GM12864 (cell line): ENCODE measurements at regions not wholly inside any gene's neighbourhood (a gene's known extent, or its start where the extent isn't known, plus 50 kb on each side); places are given as distances from the start of the nearest gene placed in this dataset.
A peak's percentile ranks its signal among the peaks of the same experiment; 100 is the strongest.

ENCODE experiments used
- DNase-seq: peaks from one replicate; pipeline ENCODE4 v3.0.0-alpha.2; 2011; ENCODE audit warnings: low read depth
- H3K4me3 ChIP-seq: 2 replicates; pipeline ENCODE4 v1.5.1; 2011; ENCODE audit warnings: mild to moderate bottlenecking, low read depth, low read length, control low read depth
- CTCF ChIP-seq: IDR thresholded peaks from 2 replicates; pipeline ENCODE4 v1.5.1; 2011; ENCODE audit warnings: low read depth, mild to moderate bottlenecking, moderate library complexity, low read length, control low read depth, inconsistent platforms; ENCODE audit errors: missing control alignments

- TF ChIP-seq CTCF: peak; percentile 24
- DNase-seq: no peak
These were observed 207.2 kb upstream of the DAPK1 start for GRCh38 chr9:87290241-87291052.

GRCh38 chr9:87292449-87293191, 205.0 kb upstream of the DAPK1 start:
- H3K4me3 ChIP-seq: no peak overlapping the region
- no peak for TF ChIP-seq CTCF
- DNase-seq: no peak

More at GRCh38 chr9:87290241-87291052, 207.2 kb upstream of the DAPK1 start:
- H3K4me3 ChIP-seq: no peak overlapping the region

- DNase-seq: no peak
- H3K4me3 ChIP-seq: no peak overlapping the region
- TF ChIP-seq CTCF: no peak
These were observed 203.5 kb upstream of the DAPK1 start for GRCh38 chr9:87294126-87294525.

GRCh38 chr9:87300915-87301314, 196.8 kb upstream of the DAPK1 start:
- H3K4me3 ChIP-seq: no peak overlapping the region
- TF ChIP-seq CTCF: no peak
- DNase-seq: no peak

GRCh38 chr9:87301371-87301770, 196.3 kb upstream of the DAPK1 start:
- no peak for TF ChIP-seq CTCF
- DNase-seq: no peak
- no peak overlapping the region for H3K4me3 ChIP-seq

GRCh38 chr9:87305151-87305550, 192.5 kb upstream of the DAPK1 start:
- no peak for TF ChIP-seq CTCF
- no peak for DNase-seq
- no peak overlapping the region for H3K4me3 ChIP-seq
